Stimulated activated CD4-positive, alpha-beta T cell treated with anti-CD3 and anti-CD28 coated beads, TNF-alpha, amount 100 ng/mL, for 1 hour (primary cell): ENCODE measurements at regions not wholly inside any gene's neighbourhood (a gene's known extent, or its start where the extent isn't known, plus 50 kb on each side); places are given as distances from the start of the nearest gene placed in this dataset.
"Not testable (repeated sequence)": the region's sequence is repeated elsewhere in the genome, so short reads cannot be mapped to it uniquely, and the experiment has no call there.

ENCODE experiments used
- DNase-seq, 3 donors: peaks; one replicate each; pipeline ENCODE4 v3.0.0-alpha.2; 2020; ENCODE audit warnings: low read depth in 3 of 3, low spot score in 1 of 3

DNA sequence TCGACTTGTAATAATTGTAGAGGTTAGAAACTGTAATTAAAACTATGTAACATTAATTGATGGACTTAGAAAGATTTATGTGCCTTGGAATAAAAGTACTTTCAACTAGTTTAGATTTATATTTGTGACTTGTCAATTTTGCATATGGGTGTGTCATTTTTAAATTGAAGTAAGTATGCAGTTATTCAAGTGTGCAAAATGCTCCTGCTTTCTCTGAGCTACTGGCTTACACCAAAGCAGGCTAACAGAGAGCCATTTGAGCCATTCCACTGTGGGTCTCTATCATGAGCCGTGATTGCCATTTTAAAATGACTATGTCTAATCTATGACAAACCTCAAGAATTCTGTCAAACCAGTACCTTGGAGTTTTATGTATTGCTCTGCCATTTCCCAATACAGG is 345.0 kb upstream of the MDFIC2 start:
- no peak for DNase-seq

GRCh38 chr3:70647823-70648222 is 335.4 kb upstream of the MDFIC2 start:
- DNase-seq: no peak

DNA sequence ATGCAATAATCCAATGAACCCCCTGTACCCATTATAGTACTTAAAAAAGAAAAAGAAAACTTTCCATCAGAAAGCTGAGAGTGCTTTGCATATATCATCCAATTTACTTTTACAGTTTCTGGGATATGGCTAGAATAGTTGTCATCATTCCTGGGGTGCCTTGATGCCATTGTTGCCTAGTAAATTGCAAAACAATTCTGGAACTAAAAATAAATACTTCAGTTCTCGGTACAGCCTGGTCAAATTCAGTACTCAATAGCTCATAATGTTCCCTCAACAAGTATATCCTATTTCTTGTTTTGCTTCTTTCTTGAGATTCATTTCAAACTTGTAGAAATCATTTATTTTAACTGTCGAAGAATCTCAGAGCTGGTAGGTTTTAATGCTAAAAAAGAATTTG is 334.7 kb upstream of the MDFIC2 start:
- DNase-seq: no peak

- no peak for DNase-seq
Observed at GRCh38 chr3:70646635-70647034, 334.2 kb upstream of the MDFIC2 start.

GRCh38 chr3:70640481-70640880 is 328.0 kb upstream of the MDFIC2 start:
- DNase-seq: no peak

DNA sequence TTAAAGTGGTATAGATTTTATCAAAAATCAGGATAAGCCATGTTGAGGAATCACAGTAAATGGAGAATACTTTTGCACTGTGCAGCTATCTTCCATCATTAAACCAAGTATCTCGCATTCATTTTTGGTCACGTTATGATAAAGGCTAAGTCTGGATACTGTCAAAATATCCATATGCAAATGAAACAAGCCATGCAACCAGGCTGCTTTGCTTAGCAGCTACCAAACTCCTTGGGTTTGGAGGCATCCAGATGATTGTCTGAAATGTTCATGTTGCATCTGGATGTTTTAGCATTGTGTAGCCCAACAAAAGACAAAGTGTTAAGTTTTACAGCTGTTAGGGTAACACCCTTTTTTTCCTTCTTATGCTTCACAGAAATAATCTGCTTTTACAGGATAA is 322.9 kb upstream of the MDFIC2 start:
- no peak for DNase-seq

DNA sequence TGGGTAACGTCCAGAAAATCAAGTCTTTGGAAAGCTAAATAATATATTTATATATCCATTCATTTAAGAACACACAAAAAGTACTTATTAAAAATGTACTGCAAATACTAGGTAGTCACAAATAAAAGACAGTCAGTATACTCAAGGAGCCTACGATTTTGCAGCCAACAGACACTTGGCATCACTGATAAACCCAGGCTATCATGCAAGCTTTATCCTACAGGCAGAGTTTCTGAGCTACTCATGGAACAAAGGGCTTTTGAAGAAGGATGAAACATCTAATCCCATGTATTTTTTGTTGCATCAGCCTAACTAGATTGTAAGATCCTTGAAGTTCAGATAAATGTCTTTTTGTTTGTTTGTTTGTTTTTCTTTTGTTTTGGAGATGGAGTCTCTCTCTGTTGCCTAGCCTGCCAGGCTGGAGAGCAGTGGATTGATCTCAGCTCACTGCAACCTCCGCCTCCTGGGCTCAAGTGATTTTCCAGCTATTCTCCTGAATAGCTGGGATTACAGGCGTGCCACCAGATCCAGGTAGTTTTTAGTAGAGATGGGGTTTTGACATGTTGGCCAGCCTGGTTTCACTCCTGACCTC is 319.4 kb upstream of the MDFIC2 start:
- DNase-seq: no peak

GRCh38 chr3:70621451-70621850 is 309.0 kb upstream of the MDFIC2 start:
- DNase-seq: no peak

GRCh38 chr3:70620956-70621355 is 308.5 kb upstream of the MDFIC2 start:
- DNase-seq: no peak

GRCh38 chr3:70620367-70620766 is 307.9 kb upstream of the MDFIC2 start:
- DNase-seq: no peak

DNA sequence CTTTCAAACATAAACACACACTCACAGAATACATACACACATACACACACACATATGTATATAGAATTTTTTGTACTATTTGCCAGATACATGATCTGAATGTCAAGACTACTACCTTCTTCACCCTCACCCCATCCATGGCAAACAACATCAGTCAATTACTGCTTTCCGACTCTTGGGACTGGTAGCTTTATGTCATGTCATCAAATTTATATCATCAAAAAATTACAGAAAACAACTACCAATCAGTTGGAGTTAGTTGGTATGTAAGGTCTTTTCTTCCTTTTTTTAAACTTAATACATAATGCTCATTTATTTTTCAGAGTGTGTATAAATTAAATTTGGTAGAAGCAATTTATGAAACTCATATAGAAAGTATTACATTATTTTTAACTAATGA is 305.7 kb upstream of the MDFIC2 start:
- no peak for DNase-seq

- not testable (repeated sequence) for DNase-seq
Observed at GRCh38 chr3:70617349-70617748, 304.9 kb upstream of the MDFIC2 start.

DNA sequence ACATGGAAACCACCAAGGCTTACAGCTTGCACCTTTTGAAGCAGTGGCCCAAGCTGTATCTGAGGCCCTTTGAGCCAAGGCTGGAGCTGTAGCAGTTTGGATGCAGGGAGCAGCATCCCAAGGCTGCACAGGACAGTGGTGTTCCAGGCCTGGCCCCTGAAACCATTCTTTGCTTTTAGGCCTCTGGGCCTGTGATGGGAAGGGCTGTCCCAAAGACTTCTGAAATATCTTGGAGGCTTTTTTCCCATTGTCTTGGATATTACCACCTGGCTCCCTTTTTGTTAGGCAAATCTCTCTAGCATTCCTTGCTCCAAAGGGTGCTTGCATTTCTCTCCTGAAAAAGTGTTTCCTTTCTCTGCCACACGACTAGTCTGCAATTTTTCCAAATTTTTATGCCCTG is 302.8 kb upstream of the MDFIC2 start:
- no peak for DNase-seq

GRCh38 chr3:70614111-70614510 is 301.7 kb upstream of the MDFIC2 start:
- DNase-seq: no peak

GRCh38 chr3:70612920-70613319 is 300.5 kb upstream of the MDFIC2 start:
- no peak for DNase-seq

GRCh38 chr3:70611667-70612277 is 299.3 kb upstream of the MDFIC2 start:
- DNase-seq: not testable (repeated sequence)

DNA sequence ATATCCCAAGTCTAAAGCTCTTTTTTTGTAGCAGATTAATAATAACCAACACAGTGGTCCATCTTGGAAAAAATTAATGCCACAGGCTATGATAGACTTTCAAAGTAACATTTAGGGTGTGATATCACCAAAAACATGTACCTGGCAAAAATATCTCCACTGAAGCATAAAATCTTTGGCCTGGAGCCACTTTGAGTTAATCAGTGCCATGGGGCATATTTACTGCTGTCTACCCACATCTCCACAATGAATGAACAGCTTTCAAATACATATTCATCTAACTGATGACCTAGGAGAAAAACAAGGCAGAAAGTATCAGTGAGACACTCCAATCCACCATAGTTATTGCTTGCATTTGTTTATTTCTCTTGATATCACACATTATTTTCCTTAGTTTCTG is 296.0 kb upstream of the MDFIC2 start:
- no peak for DNase-seq

DNA sequence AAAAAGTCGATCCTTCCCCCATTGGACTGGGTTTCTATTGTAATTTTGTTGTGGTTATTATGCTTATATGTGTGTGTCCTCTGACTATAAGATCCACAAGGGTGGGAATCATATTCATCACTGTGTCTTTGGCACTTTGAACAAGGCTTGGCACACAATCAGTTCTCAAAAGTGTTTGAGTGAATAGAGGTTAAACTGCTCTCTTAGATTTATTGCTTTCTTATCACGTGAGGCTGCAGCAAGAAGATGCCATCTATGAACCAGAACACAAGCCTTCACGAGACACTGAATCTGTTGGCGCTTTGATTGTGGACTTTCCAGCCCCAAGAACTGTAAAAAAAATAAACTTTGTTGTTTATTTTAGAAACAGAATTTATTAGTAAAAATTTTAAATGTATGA is 295.0 kb upstream of the MDFIC2 start:
- DNase-seq: no peak

DNA sequence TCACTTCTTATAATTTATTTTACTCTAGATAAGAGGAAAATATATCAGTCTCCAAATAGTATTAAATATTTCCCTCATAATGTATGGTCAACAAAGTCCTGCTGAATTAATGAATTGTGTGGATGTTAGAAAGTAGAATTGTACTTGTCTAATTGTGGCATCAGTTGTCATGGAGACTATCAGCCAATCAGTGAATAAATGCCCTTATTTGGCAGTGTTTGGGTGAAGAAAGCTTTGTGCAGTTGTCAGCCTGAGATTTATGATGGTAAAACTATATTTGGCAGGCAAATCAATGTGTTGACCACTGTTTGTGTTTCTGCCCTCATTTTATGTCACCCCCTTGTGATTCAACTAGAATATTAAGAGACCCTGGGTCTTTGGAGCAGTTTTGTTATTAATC is 293.6 kb upstream of the MDFIC2 start:
- no peak for DNase-seq

GRCh38 chr3:70603103-70603502 is 290.7 kb upstream of the MDFIC2 start:
- no peak for DNase-seq

DNA sequence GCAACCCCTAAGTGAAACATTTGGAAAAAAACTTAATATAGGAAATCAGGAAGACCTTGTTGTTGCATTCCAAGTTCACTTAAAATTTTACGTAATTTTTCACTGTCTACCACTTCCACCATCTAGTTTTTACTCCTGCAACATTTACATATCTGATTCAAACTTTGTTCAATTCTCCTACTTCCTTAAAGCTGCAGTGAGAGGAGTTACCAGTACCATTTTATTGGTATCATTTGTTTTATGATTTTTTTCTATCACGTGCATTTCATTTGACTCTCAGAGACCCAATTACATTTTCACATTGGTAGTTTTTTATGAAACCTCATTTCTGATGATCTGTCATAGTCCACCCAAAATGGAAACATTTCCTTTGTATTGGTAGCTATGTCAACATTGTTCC is 284.9 kb upstream of the MDFIC2 start:
- no peak for DNase-seq

DNA sequence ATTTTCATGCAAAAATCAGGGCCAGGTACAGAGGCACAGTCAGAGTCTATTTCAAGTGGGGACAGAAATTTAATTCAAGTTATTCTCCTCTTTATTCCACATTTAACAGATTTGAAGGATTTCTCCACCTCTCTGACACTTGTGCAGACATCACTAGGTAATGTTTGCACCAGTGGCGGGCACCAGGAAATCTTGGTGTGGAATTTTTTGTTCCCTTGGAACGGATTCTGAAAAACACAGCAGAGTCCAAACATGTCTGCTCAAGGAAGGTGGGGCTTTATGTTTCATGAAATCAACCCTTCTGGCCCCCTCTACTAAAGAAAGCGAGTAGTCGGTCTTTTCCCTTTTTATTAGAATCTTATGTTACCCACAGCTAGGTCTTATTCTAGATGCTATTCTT is 271.2 kb upstream of the MDFIC2 start:
- no peak for DNase-seq

DNA sequence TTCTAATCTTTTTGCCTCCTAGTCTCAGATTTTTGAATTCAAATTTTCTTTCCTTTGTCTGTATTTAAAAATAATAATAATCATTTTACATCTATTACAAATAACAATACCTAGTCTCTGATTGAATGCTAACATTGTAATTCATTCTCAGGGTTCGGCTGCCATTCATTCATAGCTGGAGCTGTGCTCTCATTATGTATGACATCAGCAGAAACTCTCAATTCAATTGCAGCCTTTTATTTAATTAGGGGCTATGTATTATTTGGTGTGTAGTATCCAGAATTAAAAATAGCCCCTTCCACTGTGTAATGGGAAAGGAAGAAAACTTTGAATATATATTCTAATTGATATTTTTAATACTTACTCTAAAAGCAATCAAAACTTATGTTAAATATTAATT is 270.4 kb upstream of the MDFIC2 start:
- no peak for DNase-seq
